HCT116 (cell line): ENCODE measurements at regions not wholly inside any gene's neighbourhood (a gene's known extent, or its start where the extent isn't known, plus 50 kb on each side); places are given as distances from the start of the nearest gene placed in this dataset.

ENCODE experiments used
- ATAC-seq: fragments of 200-7000 bp; cut with Tn5 transposase; 2 replicates; pipeline ENCODE4 v1.9.1; 2020; ENCODE audit warnings: mild to moderate bottlenecking, moderate library complexity
- BruUV-seq: library from RNA; stranded (reverse); fragments of 400-500 nt; replicated peaks from 2 replicates; lab custom pipeline; 2021; lab: Mats Ljungman, UMichigan
- CTCF ChIA-PET: fragments of 300-600 bp; sonication (Branson Sonifier 250); formaldehyde crosslinking; loops from one replicate; lab custom pipeline; 2021; ENCODE audit warnings: antibody characterized with exemption; lab: Charles Lee
- POLR2A ChIA-PET: fragments of 300-600, 350-600 bp; sonication (Branson Sonifier 250); formaldehyde crosslinking; loops from one replicate; lab custom pipeline; 2021; ENCODE audit warnings: antibody characterized with exemption; lab: Charles Lee
- RAD21 ChIA-PET, 2 experiments: fragments of 300-600 bp; sonication (Branson Sonifier 250); formaldehyde crosslinking; loops; one replicate each; lab custom pipeline; 2023; ENCODE audit warnings: low total read pairs in 2 of 2; ENCODE audit not compliant: uncharacterized antibody in 2 of 2, unreplicated experiment in 2 of 2, low non-redundant PET in 1 of 2; lab: Charles Lee
- DNase-seq: peaks from one replicate; pipeline ENCODE4 v3.0.0-alpha.2; 2010; ENCODE audit warnings: low read depth, low spot score
- H2AFZ ChIP-seq: fragments of 200-600 bp; shearing (Covaris generic), sonication (generic); 2 replicates; pipeline ENCODE4 v1.6.1; 2017; ENCODE audit warnings: low read depth, mixed run types, mixed read lengths, antibody characterized with exemption, low read length; ENCODE audit not compliant: poor library complexity, severe bottlenecking
- H3K27ac ChIP-seq: 2 replicates; pipeline ENCODE4 v1.5.1; 2012; ENCODE audit warnings: low read depth, low read length
- H3K27me3 ChIP-seq: fragments of 200-600 bp; sonication (generic); 2 replicates; pipeline ENCODE4 v1.6.1; 2016; ENCODE audit warnings: mixed run types, low read length, mixed read lengths; ENCODE audit not compliant: insufficient read depth
- H3K36me3 ChIP-seq, 2 experiments: fragments of 200-500 bp in 1 of 2; fragments of 200-600 bp in 1 of 2; sonication (Bioruptor generic) in 1 of 2; sonication (generic) in 1 of 2; 2 replicates each; pipeline versions ENCODE4 v1.5.1 to v1.6.1; 2014 to 2016; ENCODE audit warnings: low read length in 2 of 2, inconsistent platforms in 1 of 2, mixed read lengths in 1 of 2, mixed run types in 1 of 2; ENCODE audit not compliant: insufficient read depth in 2 of 2, control insufficient read depth in 1 of 2
- H3K4me1 ChIP-seq, 2 experiments: fragments of 200-600 bp in 1 of 2; sonication (generic) in 1 of 2; 2 replicates each; pipeline versions ENCODE4 v1.5.1 to v1.6.1; 2012 to 2017; ENCODE audit warnings: low read length in 2 of 2, inconsistent platforms in 1 of 2, mild to moderate bottlenecking in 1 of 2, mixed read lengths in 1 of 2, mixed run types in 1 of 2, moderate library complexity in 1 of 2; ENCODE audit not compliant: insufficient read depth in 2 of 2, control insufficient read depth in 1 of 2
- H3K4me2 ChIP-seq: fragments of 200-600 bp; sonication (generic); 2 replicates; pipeline ENCODE4 v1.6.1; 2017; ENCODE audit warnings: mixed run types, low read length, mixed read lengths
- H3K4me3 ChIP-seq, 2 experiments: fragments of 200-600 bp in 1 of 2; sonication (generic) in 1 of 2; replicated peaks in 1 of 2; 2 replicates each; pipeline ENCODE4 v1.5.1; 2011 to 2016; ENCODE audit warnings: low read length in 2 of 2, control low read depth in 1 of 2, low read depth in 1 of 2, mild to moderate bottlenecking in 1 of 2, mixed read lengths in 1 of 2, mixed run types in 1 of 2
- H3K79me2 ChIP-seq: fragments of 200-600 bp; sonication (generic); 2 replicates; pipeline ENCODE4 v1.6.1; 2017; ENCODE audit warnings: mild to moderate bottlenecking, mixed run types, low read length, moderate library complexity, mixed read lengths; ENCODE audit not compliant: insufficient read depth
- H3K9ac ChIP-seq: fragments of 200-600 bp; sonication (generic); 2 replicates; pipeline ENCODE4 v1.6.1; 2016; ENCODE audit warnings: low read length, mixed read lengths
- H3K9me2 ChIP-seq: fragments of 200-600 bp; sonication (generic), shearing (Covaris generic); 2 replicates; pipeline ENCODE4 v1.6.1; 2017; ENCODE audit warnings: mixed run types, mild to moderate bottlenecking, moderate library complexity; ENCODE audit not compliant: insufficient read depth
- H3K9me3 ChIP-seq, 2 experiments: fragments of 200-500 bp in 1 of 2; fragments of 200-600 bp in 1 of 2; sonication (Bioruptor generic) in 1 of 2; sonication (generic) in 1 of 2; 2 replicates each; pipeline ENCODE4 v1.6.1; 2014 to 2017; ENCODE audit warnings: low read length in 2 of 2, mixed read lengths in 2 of 2, inconsistent platforms in 1 of 2, low read depth in 1 of 2, mild to moderate bottlenecking in 1 of 2, mixed run types in 1 of 2, moderate library complexity in 1 of 2; ENCODE audit not compliant: control insufficient read depth in 1 of 2, insufficient read depth in 1 of 2
- H4K20me1 ChIP-seq: fragments of 200-600 bp; sonication (generic), shearing (Covaris generic); 2 replicates; pipeline ENCODE4 v1.6.1; 2017; ENCODE audit warnings: mixed run types, mild to moderate bottlenecking, moderate library complexity; ENCODE audit not compliant: insufficient read depth
- CBX3 ChIP-seq: IDR thresholded peaks from 2 replicates; pipeline ENCODE4 v1.6.1; 2012; ENCODE audit warnings: low read depth
- CEBPB ChIP-seq: IDR thresholded peaks from 2 replicates; pipeline ENCODE4 v1.6.1; 2012; ENCODE audit warnings: low read depth
- EGR1 ChIP-seq: IDR thresholded peaks from 2 replicates; pipeline ENCODE4 v1.6.1; 2012; ENCODE audit warnings: low read depth
- EZH2 ChIP-seq: fragments of 200-600 bp; sonication (generic); IDR thresholded peaks from 2 replicates; pipeline ENCODE4 v1.6.1; 2017; ENCODE audit warnings: antibody characterized with exemption, mixed run types
- EZH2phosphoT487 ChIP-seq: fragments of 200-600 bp; IDR thresholded peaks from 2 replicates; pipeline ENCODE4 v1.6.1; 2018; ENCODE audit warnings: antibody characterized with exemption, borderline replicate concordance
- FOSL1 ChIP-seq: IDR thresholded peaks from 2 replicates; pipeline ENCODE4 v1.6.1; 2012; ENCODE audit warnings: low read depth
- RAD21 ChIP-seq: IDR thresholded peaks from 2 replicates; pipeline ENCODE4 v1.6.1; 2012; ENCODE audit warnings: low read depth, mild to moderate bottlenecking
- REST ChIP-seq: IDR thresholded peaks from 2 replicates; pipeline ENCODE4 v1.6.1; 2012; ENCODE audit warnings: low read depth
- SP1 ChIP-seq: IDR thresholded peaks from 2 replicates; pipeline ENCODE4 v1.6.1; 2012; ENCODE audit warnings: low read depth
- TCF7L2 ChIP-seq: IDR thresholded peaks from 2 replicates; pipeline ENCODE4 v1.7.0; 2011; ENCODE audit warnings: borderline replicate concordance, inconsistent platforms; ENCODE audit not compliant: insufficient read depth, insufficient read length; ENCODE audit errors: extremely low read depth
- ZNF274 ChIP-seq: fragments of 200-500 bp; sonication (Bioruptor generic); IDR thresholded peaks from 2 replicates; pipeline ENCODE4 v1.6.1; 2014; ENCODE audit warnings: mild to moderate bottlenecking, low read depth, low read length, inconsistent platforms
- intact Hi-C: fragments of 100-400 bp; cut with micrococcal nuclease; formaldehyde crosslinking; loops from 2 replicates; pipeline ENCODE4 v1.10.0; 2022

DNA sequence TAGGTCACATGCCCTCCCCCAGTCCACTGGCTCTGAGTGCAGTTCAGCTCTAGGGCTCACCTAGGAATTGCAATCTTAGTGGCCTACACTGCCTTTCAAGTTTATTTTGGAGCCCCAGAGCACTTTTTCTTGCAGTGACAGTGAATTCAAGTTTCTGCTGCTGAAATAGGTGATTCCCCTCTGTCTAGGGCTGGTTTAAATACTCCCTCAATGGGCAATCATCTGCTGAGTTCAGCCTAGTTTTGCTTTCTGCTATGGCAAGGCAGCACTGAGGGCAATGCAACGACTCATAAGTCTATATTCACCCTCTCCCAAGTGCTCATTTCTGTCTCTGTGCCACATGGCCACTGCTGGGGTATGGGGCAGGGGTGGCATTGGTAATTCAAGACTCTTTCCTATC, 472.6 kb upstream of the RGS18 start:
- H3K4me3 ChIP-seq, result no peak overlapping the region
- ATAC-seq (no peak), DNase-seq (no peak)
- H3K9me3 ChIP-seq, result no peaks in the 10 kb centered on the region
- H3K9ac ChIP-seq, result no peak overlapping the region
- H3K4me1 ChIP-seq, result no peaks in the 10 kb centered on the region
- BruUV-seq, result no TSS peak
- H3K27me3 ChIP-seq, result no peaks in the 10 kb centered on the region
- no peaks in the 10 kb centered on the region for H4K20me1 ChIP-seq
- intact Hi-C loops, result no loop called here
- ChIA-PET POLR2A (no interaction called here), RAD21 (no interaction called here), CTCF (no interaction called here)
- TF ChIP-seq EZH2phosphoT487 (no peak), CBX3 (no peak), ZNF274 (no peak), SP1 (no peak), TCF7L2 (no peak), CEBPB (no peak), RAD21 (no peak)
- H3K36me3 ChIP-seq, result no peaks in the 10 kb centered on the region
- H3K4me2 ChIP-seq, result no peak overlapping the region
- H3K9me2 ChIP-seq, result no peaks in the 10 kb centered on the region
- no peak overlapping the region for H2AFZ ChIP-seq
- H3K27ac ChIP-seq, result no peak overlapping the region
- no peaks in the 10 kb centered on the region for H3K79me2 ChIP-seq

- no peak overlapping the region for H3K4me2 ChIP-seq
- no peaks in the 10 kb centered on the region for H3K4me1 ChIP-seq
- no peak overlapping the region for H2AFZ ChIP-seq
- DNase-seq (no peak), ATAC-seq (no peak)
- H3K9me3 ChIP-seq, result no peaks in the 10 kb centered on the region
- no peak overlapping the region for H3K4me3 ChIP-seq
- H3K27me3 ChIP-seq, result no peaks in the 10 kb centered on the region
- H4K20me1 ChIP-seq, result no peaks in the 10 kb centered on the region
- no peaks in the 10 kb centered on the region for H3K79me2 ChIP-seq
- H3K9me2 ChIP-seq, result no peaks in the 10 kb centered on the region
- TF ChIP-seq EGR1 (no peak), FOSL1 (no peak), EZH2 (no peak), REST (no peak)
- no peak overlapping the region for H3K9ac ChIP-seq
- no peaks in the 10 kb centered on the region for H3K36me3 ChIP-seq
- intact Hi-C loops, result no loop called here
- ChIA-PET CTCF (no interaction called here), POLR2A (no interaction called here), RAD21 (no interaction called here)
- BruUV-seq, result no TSS peak
- H3K27ac ChIP-seq, result no peak overlapping the region
These were observed 470.5 kb upstream of the RGS18 start for GRCh38 chr1:191687721-191688120.
